ENCODE measurements at regions not wholly inside any gene's neighbourhood (a gene's known extent, or its start where the extent isn't known, plus 50 kb on each side); places are given as distances from the start of the nearest gene placed in this dataset.

DNA sequence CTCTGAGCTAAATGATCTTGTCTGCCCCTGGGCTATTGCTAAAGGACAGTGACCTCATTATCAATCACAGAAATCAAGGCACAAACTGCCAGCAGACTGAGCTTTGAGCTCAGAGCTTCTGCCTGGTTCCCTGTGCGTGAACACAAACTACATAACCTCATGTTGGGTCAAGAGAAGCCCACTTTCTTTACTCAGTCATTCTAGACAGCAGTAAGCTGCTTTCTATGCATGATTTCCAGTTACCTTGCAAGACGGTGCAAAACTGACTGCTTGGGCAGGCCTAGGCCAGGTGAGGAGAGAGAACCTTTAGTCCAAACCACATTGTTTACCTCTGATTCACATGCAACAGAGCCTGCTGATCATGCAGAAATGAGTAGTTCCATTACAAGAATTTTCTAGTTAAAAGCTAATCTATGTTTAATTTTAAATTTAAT, 75.1 kb downstream of the ARRDC4 start:
- no peaks in the 10 kb centered on the region for H4K20me1 ChIP-seq (ENCODE audit: insufficient read depth)
- H3K9me3 ChIP-seq (ENCODE audit: control insufficient read depth in 1 of 2, insufficient read depth in 1 of 2, low read depth in 1 of 2, low read length in 2 of 2) = no peaks in the 10 kb centered on the region
- ChIA-PET CTCF (no interaction called here), RAD21 (ENCODE audit: low non-redundant PET in 1 of 2, low total read pairs in 2 of 2, uncharacterized antibody in 2 of 2, unreplicated experiment in 2 of 2) (no interaction called here), POLR2A (no interaction called here)
- H3K4me1 ChIP-seq (ENCODE audit: control insufficient read depth in 1 of 2, insufficient read depth in 2 of 2, low read length in 2 of 2) = no peaks in the 10 kb centered on the region
- DNase-seq (ENCODE audit: low read depth, low spot score) (no peak), ATAC-seq (no peak)
- no peak overlapping the region for H3K27ac ChIP-seq (ENCODE audit: low read depth, low read length)
- no peak overlapping the region for H3K4me3 ChIP-seq (replicated peaks in 1 of 2; ENCODE audit: low read depth in 1 of 2, low read length in 2 of 2)
- no peaks in the 10 kb centered on the region for H3K9me2 ChIP-seq (ENCODE audit: insufficient read depth)
- no peaks in the 10 kb centered on the region for H3K79me2 ChIP-seq (ENCODE audit: insufficient read depth, low read length)
- no peaks in the 10 kb centered on the region for H3K36me3 ChIP-seq (ENCODE audit: control insufficient read depth in 1 of 2, insufficient read depth in 2 of 2, low read length in 2 of 2)
- H3K4me2 ChIP-seq (ENCODE audit: low read length) = no peak overlapping the region
- H3K9ac ChIP-seq (ENCODE audit: low read length) = no peak overlapping the region
- no TSS peak for BruUV-seq (replicated peaks)
- intact Hi-C loops (cut with micrococcal nuclease) = no loop called here
- TF ChIP-seq EZH2 (IDR thresholded peaks at IDR 0.05) = no peak
- TF ChIP-seq RAD21 (IDR thresholded peaks at IDR 0.05; ENCODE audit: low read depth) = no peak
- TF ChIP-seq, protein P1, sequence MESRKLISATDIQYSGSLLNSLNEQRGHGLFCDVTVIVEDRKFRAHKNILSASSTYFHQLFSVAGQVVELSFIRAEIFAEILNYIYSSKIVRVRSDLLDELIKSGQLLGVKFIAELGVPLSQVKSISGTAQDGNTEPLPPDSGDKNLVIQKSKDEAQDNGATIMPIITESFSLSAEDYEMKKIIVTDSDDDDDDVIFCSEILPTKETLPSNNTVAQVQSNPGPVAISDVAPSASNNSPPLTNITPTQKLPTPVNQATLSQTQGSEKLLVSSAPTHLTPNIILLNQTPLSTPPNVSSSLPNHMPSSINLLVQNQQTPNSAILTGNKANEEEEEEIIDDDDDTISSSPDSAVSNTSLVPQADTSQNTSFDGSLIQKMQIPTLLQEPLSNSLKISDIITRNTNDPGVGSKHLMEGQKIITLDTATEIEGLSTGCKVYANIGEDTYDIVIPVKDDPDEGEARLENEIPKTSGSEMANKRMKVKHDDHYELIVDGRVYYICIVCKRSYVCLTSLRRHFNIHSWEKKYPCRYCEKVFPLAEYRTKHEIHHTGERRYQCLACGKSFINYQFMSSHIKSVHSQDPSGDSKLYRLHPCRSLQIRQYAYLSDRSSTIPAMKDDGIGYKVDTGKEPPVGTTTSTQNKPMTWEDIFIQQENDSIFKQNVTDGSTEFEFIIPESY (IDR thresholded peaks at IDR 0.05; ENCODE audit: extremely low read depth, insufficient replicate concordance, low read length) = no peak
- no peak for TF ChIP-seq POLR2AphosphoS5 (IDR thresholded peaks at IDR 0.05; ENCODE audit: low read depth, low read length)
- TF ChIP-seq CEBPB (IDR thresholded peaks at IDR 0.05; ENCODE audit: low read depth) = no peak
- TF ChIP-seq ELF1 (IDR thresholded peaks at IDR 0.05; ENCODE audit: borderline replicate concordance, low read depth) = no peak
- TF ChIP-seq EZH2phosphoT487 (IDR thresholded peaks at IDR 0.05; ENCODE audit: borderline replicate concordance) = no peak
- no peak for TF ChIP-seq CBX3 (IDR thresholded peaks at IDR 0.05; ENCODE audit: low read depth)
- no peak for TF ChIP-seq SRF (IDR thresholded peaks at IDR 0.05; ENCODE audit: low read depth)
- H2AFZ ChIP-seq (ENCODE audit: low read depth, low read length, poor library complexity, severe bottlenecking) = no peak overlapping the region
- 0 out of 2 replicates have a peak, but pooled peaks cover 4% of the 10 kb centered on the region for H3K27me3 ChIP-seq (ENCODE audit: insufficient read depth, low read length)

DNA sequence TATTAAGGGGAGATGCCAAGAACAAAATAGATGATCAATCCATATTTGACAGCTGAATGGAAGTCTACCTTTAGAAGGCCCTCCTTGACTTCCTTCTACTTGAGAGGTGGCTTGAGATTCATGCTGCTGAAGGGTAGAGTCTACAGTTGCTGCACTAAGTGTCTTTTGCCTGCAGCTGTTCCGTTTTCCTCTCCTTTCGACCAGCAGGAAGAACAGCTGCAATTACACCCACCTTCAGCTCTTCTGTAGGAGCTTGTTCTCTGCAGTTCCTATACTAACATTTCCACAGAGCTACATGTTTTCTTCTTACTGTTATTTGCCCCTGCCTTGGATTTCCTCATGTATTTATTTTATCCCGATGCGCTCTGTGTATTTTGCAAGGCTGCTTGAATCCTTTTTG, 79.1 kb downstream of the ARRDC4 start:
- H3K36me3 ChIP-seq (ENCODE audit: control insufficient read depth in 1 of 2, insufficient read depth in 2 of 2, low read length in 2 of 2) = no peaks in the 10 kb centered on the region
- DNase-seq (ENCODE audit: low read depth, low spot score) (no peak), ATAC-seq (no peak)
- intact Hi-C loops (cut with micrococcal nuclease) = no loop called here
- no peak overlapping the region for H3K4me3 ChIP-seq (replicated peaks in 1 of 2; ENCODE audit: low read depth in 1 of 2, low read length in 2 of 2)
- no peak overlapping the region for H3K27ac ChIP-seq (ENCODE audit: low read depth, low read length)
- ChIA-PET CTCF (no interaction called here), RAD21 (ENCODE audit: low non-redundant PET in 1 of 2, low total read pairs in 2 of 2, uncharacterized antibody in 2 of 2, unreplicated experiment in 2 of 2) (no interaction called here), POLR2A (no interaction called here)
- H3K27me3 ChIP-seq (ENCODE audit: insufficient read depth, low read length) = 0 out of 2 replicates have a peak, but pooled peaks cover 4% of the 10 kb centered on the region
- no peaks in the 10 kb centered on the region for H3K4me1 ChIP-seq (ENCODE audit: control insufficient read depth in 1 of 2, insufficient read depth in 2 of 2, low read length in 2 of 2)
- no peaks in the 10 kb centered on the region for H3K9me2 ChIP-seq (ENCODE audit: insufficient read depth)
- H4K20me1 ChIP-seq (ENCODE audit: insufficient read depth) = no peaks in the 10 kb centered on the region
- no peak overlapping the region for H3K9ac ChIP-seq (ENCODE audit: low read length)
- H3K79me2 ChIP-seq (ENCODE audit: insufficient read depth, low read length) = no peaks in the 10 kb centered on the region
- H2AFZ ChIP-seq (ENCODE audit: low read depth, low read length, poor library complexity, severe bottlenecking) = no peak overlapping the region
- no peaks in the 10 kb centered on the region for H3K9me3 ChIP-seq (ENCODE audit: control insufficient read depth in 1 of 2, insufficient read depth in 1 of 2, low read depth in 1 of 2, low read length in 2 of 2)
- no TSS peak for BruUV-seq (replicated peaks)
- H3K4me2 ChIP-seq (ENCODE audit: low read length) = no peak overlapping the region
- TF ChIP-seq ZNF274 (IDR thresholded peaks at IDR 0.05; ENCODE audit: low read depth, low read length) = no peak
- TF ChIP-seq, protein P2, sequence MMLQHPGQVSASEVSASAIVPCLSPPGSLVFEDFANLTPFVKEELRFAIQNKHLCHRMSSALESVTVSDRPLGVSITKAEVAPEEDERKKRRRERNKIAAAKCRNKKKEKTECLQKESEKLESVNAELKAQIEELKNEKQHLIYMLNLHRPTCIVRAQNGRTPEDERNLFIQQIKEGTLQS (IDR thresholded peaks at IDR 0.05) = no peak
- TF ChIP-seq CEBPB (IDR thresholded peaks at IDR 0.05; ENCODE audit: low read depth) = no peak
- no peak for TF ChIP-seq CBX3 (IDR thresholded peaks at IDR 0.05; ENCODE audit: low read depth)
- TF ChIP-seq JUND (IDR thresholded peaks at IDR 0.05) = no peak
- TF ChIP-seq EZH2phosphoT487 (IDR thresholded peaks at IDR 0.05; ENCODE audit: borderline replicate concordance) = no peak
- TF ChIP-seq TCF7L2 (IDR thresholded peaks at IDR 0.05; ENCODE audit: borderline replicate concordance, extremely low read depth, insufficient read depth, insufficient read length) = no peak
- TF ChIP-seq POLR2AphosphoS5 (IDR thresholded peaks at IDR 0.05; ENCODE audit: low read depth, low read length) = no peak
- TF ChIP-seq, protein P1 (IDR thresholded peaks at IDR 0.05; ENCODE audit: extremely low read depth, insufficient replicate concordance, low read length) = no peak
